ENCODE measurements at regions not wholly inside any gene's neighbourhood (a gene's known extent, or its start where the extent isn't known, plus 50 kb on each side); places are given as distances from the start of the nearest gene placed in this dataset.

GRCh38 chr14:34211732-34212131 is 250.3 kb downstream of the SPTSSA start:
- TF ChIP-seq, protein P1, sequence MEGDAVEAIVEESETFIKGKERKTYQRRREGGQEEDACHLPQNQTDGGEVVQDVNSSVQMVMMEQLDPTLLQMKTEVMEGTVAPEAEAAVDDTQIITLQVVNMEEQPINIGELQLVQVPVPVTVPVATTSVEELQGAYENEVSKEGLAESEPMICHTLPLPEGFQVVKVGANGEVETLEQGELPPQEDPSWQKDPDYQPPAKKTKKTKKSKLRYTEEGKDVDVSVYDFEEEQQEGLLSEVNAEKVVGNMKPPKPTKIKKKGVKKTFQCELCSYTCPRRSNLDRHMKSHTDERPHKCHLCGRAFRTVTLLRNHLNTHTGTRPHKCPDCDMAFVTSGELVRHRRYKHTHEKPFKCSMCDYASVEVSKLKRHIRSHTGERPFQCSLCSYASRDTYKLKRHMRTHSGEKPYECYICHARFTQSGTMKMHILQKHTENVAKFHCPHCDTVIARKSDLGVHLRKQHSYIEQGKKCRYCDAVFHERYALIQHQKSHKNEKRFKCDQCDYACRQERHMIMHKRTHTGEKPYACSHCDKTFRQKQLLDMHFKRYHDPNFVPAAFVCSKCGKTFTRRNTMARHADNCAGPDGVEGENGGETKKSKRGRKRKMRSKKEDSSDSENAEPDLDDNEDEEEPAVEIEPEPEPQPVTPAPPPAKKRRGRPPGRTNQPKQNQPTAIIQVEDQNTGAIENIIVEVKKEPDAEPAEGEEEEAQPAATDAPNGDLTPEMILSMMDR (IDR thresholded peaks at IDR 0.05) = no peak
- no peak for TF ChIP-seq POLR2A (IDR thresholded peaks at IDR 0.05)

Data from heart left ventricle (tissue), 13 donors.